ENCODE measurements at regions not wholly inside any gene's neighbourhood (a gene's known extent, or its start where the extent isn't known, plus 50 kb on each side); places are given as distances from the start of the nearest gene placed in this dataset.

DNA sequence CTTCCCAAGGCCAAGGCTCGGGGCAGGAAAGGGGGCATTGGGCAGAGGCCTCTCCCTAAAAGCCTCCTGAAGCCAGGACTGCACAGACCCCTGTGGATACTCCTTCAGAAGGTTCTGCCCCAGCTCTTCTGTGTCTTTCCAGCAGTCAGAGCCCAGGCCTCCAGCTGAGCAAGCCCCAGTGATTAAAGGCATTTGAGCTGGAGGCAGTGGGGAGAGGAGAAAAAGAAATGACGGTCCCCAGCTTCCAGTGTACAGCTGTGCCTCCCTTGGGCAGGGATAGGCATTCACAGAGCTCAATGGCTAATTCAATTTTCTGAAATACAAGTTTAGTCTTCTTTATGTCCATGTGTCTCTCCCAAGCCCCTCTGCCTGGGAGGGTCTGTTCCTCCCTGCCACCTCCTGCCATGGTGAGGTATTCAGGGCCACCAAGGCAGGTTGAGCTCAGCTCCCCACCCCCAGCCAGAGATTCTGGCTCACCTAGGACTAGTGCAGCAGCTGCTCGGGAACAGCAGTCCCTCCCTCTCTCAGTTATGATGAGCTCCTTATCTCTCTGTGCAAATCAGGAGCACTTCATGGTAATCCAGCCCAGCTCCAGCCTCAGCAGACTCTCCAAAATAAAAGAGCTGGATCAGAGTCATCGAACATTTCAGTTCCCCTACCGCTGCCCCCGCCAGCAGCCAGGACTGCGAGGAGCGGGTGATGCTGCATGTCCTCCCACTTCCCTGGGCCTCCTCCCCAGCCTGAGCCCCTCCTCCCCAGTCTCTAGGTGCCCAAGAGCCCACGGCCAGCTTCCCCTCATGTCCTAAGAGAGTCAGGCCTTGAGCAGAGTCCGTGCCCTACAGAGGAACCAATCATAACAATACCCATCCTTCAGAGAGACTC, 208.4 kb upstream of the ZC3H12A start:
- TF ChIP-seq EZH2phosphoT487 (IDR thresholded peaks at IDR 0.05; ENCODE audit: insufficient read depth, low read depth) (no peak), EZH2 (IDR thresholded peaks at IDR 0.05; ENCODE audit: insufficient read depth, poor library complexity, severe bottlenecking) (no peak)
